ENCODE measurements at regions not wholly inside any gene's neighbourhood (a gene's known extent, or its start where the extent isn't known, plus 50 kb on each side); places are given as distances from the start of the nearest gene placed in this dataset.

DNA sequence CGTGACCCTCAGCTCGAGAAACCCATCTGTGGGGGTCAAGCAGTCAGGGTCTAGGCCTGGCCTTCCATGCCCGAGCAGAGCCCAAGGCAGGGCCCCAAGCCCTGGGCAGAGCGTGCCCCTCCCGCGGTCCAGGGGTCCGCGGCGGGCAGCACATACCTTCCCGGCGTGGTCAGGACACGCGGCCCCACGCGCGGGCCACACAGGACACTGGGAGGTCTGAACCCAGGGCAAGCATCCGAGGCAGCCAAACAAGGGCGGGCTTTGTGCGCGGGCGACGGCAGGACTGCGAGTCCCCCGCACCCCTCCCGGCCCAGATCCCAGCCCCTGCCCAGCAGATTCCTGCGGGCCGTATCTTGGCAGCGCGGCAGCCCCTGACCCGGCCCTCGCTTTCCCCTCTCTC lies 61.6 kb upstream of the ACAN start:
- H3K27me3 ChIP-seq (ENCODE audit: control insufficient read depth in 5 of 5, insufficient read depth in 4 of 5, low read length in 5 of 5) = peaks cover 0 to 14% (median 9%) of the 10 kb centered on the region in 5 donors
- peaks cover 0 to 4% (median 3%) of the 10 kb centered on the region in 5 donors for H3K9me3 ChIP-seq (ENCODE audit: control insufficient read depth in 5 of 5, low read length in 5 of 5)
- H3K27ac ChIP-seq (ENCODE audit: low read depth, low read length) = no peak overlapping the region

DNA sequence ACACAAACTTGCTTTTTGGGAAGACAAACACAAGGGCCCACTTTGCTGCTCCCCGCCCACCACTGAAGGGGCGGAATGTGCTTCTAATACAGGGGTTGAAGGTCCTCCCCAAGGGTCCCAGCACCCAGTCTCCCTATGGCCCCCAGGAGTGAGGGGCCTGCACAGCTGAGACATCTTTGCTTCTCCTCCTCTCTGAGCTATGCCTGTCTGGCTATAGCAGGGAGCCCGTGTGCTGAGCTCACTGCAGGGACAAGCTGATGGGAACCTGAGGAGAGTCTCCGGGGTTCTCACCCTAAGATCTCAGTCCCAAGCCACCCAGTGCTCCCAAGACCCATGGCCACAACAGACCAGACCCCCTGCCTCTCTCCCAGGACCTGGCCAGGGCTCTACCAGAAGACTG lies 61.1 kb upstream of the ACAN start:
- H3K9ac ChIP-seq (ENCODE audit: low read length in 5 of 5) = no peak overlapping the region
- peaks cover 0 to 4% (median 3%) of the 10 kb centered on the region in 5 donors for H3K9me3 ChIP-seq (ENCODE audit: control insufficient read depth in 5 of 5, low read length in 5 of 5)
- no peak overlapping the region for H3K4me3 ChIP-seq (ENCODE audit: low read depth in 1 of 5, low read length in 5 of 5)
- H3K27ac ChIP-seq (ENCODE audit: low read depth, low read length) = no peak overlapping the region
- no peaks in the 10 kb centered on the region for H3K4me1 ChIP-seq (ENCODE audit: control insufficient read depth in 5 of 5, insufficient read depth in 5 of 5, low read length in 5 of 5)
- H3K36me3 ChIP-seq (ENCODE audit: control insufficient read depth in 5 of 5, insufficient read depth in 5 of 5, low read length in 5 of 5) = no peaks in the 10 kb centered on the region
- peaks cover 0 to 14% (median 9%) of the 10 kb centered on the region in 5 donors for H3K27me3 ChIP-seq (ENCODE audit: control insufficient read depth in 5 of 5, insufficient read depth in 4 of 5, low read length in 5 of 5)

More for the DNA sequence above, 61.6 kb upstream of the ACAN start:
- no peak overlapping the region for H3K9ac ChIP-seq (ENCODE audit: low read length in 5 of 5)
- no peak overlapping the region for H3K4me3 ChIP-seq (ENCODE audit: low read depth in 1 of 5, low read length in 5 of 5)
- no peaks in the 10 kb centered on the region for H3K4me1 ChIP-seq (ENCODE audit: control insufficient read depth in 5 of 5, insufficient read depth in 5 of 5, low read length in 5 of 5)
- H3K36me3 ChIP-seq (ENCODE audit: control insufficient read depth in 5 of 5, insufficient read depth in 5 of 5, low read length in 5 of 5) = no peaks in the 10 kb centered on the region

DNA sequence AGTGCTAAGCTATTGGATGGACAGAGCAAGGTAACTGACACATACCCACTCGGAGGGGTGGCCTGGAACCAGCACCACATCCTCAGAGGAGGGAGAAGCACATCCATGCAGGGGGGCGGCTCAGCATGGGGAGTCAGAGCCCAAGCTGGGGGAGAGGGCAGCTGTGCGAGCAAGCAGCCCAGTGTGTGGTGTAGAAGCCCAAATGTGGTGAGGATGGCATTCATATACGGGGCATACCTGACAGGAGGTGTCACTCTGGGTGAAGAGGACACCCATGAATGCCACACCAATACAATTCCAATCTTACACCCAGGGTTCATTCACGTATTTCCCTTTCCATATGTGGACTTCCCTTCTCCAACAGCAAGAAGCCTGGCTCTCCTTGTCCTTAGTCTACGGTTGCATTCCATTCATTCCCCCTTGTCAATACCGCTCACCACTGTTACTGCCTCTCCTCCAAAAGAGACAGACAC lies 58.7 kb upstream of the ACAN start:
- Histone ChIP-seq H3K36me3 (ENCODE audit: control insufficient read depth in 5 of 5, insufficient read depth in 5 of 5, low read length in 5 of 5) (no peaks in the 10 kb centered on the region), H3K4me1 (ENCODE audit: control insufficient read depth in 5 of 5, insufficient read depth in 5 of 5, low read length in 5 of 5) (peaks cover 0 to 13% (median 0%) of the 10 kb centered on the region in 5 donors), H3K27me3 (ENCODE audit: control insufficient read depth in 5 of 5, insufficient read depth in 4 of 5, low read length in 5 of 5) (peaks cover 0 to 14% (median 9%) of the 10 kb centered on the region in 5 donors), H3K27ac (ENCODE audit: low read depth, low read length) (no peak overlapping the region), H3K4me3 (ENCODE audit: low read depth in 1 of 5, low read length in 5 of 5) (no peak overlapping the region), H3K9ac (ENCODE audit: low read length in 5 of 5) (no peak overlapping the region), H3K9me3 (ENCODE audit: control insufficient read depth in 5 of 5, low read length in 5 of 5) (no peaks in the 10 kb centered on the region)

DNA sequence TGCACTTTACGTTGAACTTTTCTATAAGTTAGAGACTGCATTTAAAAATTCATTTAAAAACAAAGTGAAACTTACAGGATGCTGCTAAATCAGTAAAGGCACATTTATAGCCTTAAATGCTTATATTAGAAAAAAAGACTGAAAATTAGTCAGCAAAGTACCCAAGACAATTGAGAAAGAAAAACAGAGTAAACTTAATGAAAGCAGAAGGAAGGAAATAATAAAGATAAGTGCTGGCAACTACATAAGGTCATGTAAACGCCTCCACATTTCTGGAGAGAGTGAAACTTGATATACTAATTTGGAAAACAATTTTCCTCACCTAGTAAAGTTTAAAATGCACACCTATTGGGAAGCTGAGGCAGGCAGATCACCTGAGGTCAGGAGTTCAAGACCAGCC lies 58.2 kb upstream of the ACAN start:
- Histone ChIP-seq H3K27ac (ENCODE audit: low read depth, low read length) (no peak overlapping the region), H3K4me1 (ENCODE audit: control insufficient read depth in 5 of 5, insufficient read depth in 5 of 5, low read length in 5 of 5) (peaks cover 0 to 14% (median 0%) of the 10 kb centered on the region in 5 donors), H3K9me3 (ENCODE audit: control insufficient read depth in 5 of 5, low read length in 5 of 5) (no peaks in the 10 kb centered on the region), H3K27me3 (ENCODE audit: control insufficient read depth in 5 of 5, insufficient read depth in 4 of 5, low read length in 5 of 5) (peaks cover 0 to 13% (median 9%) of the 10 kb centered on the region in 5 donors), H3K4me3 (ENCODE audit: low read depth in 1 of 5, low read length in 5 of 5) (no peak overlapping the region), H3K9ac (ENCODE audit: low read length in 5 of 5) (no peak overlapping the region), H3K36me3 (ENCODE audit: control insufficient read depth in 5 of 5, insufficient read depth in 5 of 5, low read length in 5 of 5) (no peaks in the 10 kb centered on the region)

DNA sequence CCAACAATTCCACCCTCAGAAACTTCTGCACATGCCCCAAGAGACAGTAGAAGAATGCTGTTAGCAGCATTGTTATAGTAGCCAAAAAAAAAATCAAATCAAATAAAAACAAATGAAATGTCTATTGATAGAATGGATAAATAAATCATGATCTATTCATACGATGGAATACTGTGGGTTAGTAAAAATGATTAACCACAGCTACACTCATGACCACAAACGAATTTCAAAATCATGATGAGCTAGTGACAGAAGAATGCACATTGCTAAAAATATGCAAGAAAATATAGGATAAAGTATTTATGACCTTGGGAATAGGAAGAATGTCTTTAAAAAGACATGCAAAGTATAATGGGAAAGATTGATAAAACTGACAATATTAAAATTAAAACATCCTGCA lies 57.5 kb upstream of the ACAN start:
- H3K4me3 ChIP-seq (ENCODE audit: low read depth in 1 of 5, low read length in 5 of 5) = no peak overlapping the region
- H3K4me1 ChIP-seq (ENCODE audit: control insufficient read depth in 5 of 5, insufficient read depth in 5 of 5, low read length in 5 of 5) = peaks cover 0 to 14% (median 0%) of the 10 kb centered on the region in 5 donors
- no peaks in the 10 kb centered on the region for H3K9me3 ChIP-seq (ENCODE audit: control insufficient read depth in 5 of 5, low read length in 5 of 5)
- H3K36me3 ChIP-seq (ENCODE audit: control insufficient read depth in 5 of 5, insufficient read depth in 5 of 5, low read length in 5 of 5) = no peaks in the 10 kb centered on the region
- no peak overlapping the region for H3K27ac ChIP-seq (ENCODE audit: low read depth, low read length)
- H3K27me3 ChIP-seq (ENCODE audit: control insufficient read depth in 5 of 5, insufficient read depth in 4 of 5, low read length in 5 of 5) = peaks cover 0 to 10% (median 9%) of the 10 kb centered on the region in 5 donors
- no peak overlapping the region for H3K9ac ChIP-seq (ENCODE audit: low read length in 5 of 5)

DNA sequence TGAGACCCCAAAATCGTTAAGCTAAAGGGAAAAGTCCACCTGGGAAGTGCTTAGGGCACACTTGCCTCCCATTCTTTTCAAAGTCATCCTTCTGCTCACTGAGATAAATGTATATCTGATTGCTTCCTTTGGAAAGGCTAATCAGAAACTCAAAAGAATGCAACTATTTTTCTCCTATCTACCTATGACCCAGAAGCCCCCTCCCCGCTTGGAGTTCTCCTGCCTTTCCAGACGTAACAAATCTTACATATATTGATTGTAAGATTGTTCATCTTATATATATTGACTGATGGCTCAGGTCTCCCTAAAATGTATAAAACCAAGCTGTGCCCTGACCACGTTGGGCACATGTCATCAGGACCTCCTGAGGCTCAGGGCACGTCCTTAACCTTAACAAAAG lies 56.8 kb upstream of the ACAN start:
- Histone ChIP-seq H3K9ac (ENCODE audit: low read length in 5 of 5) (no peak overlapping the region), H3K27ac (ENCODE audit: low read depth, low read length) (no peak overlapping the region), H3K36me3 (ENCODE audit: control insufficient read depth in 5 of 5, insufficient read depth in 5 of 5, low read length in 5 of 5) (no peaks in the 10 kb centered on the region), H3K4me3 (ENCODE audit: low read depth in 1 of 5, low read length in 5 of 5) (no peak overlapping the region), H3K9me3 (ENCODE audit: control insufficient read depth in 5 of 5, low read length in 5 of 5) (no peaks in the 10 kb centered on the region), H3K27me3 (ENCODE audit: control insufficient read depth in 5 of 5, insufficient read depth in 4 of 5, low read length in 5 of 5) (peaks cover 0 to 5% (median 4%) of the 10 kb centered on the region in 5 donors), H3K4me1 (ENCODE audit: control insufficient read depth in 5 of 5, insufficient read depth in 5 of 5, low read length in 5 of 5) (peaks cover 0 to 17% (median 0%) of the 10 kb centered on the region in 5 donors)

DNA sequence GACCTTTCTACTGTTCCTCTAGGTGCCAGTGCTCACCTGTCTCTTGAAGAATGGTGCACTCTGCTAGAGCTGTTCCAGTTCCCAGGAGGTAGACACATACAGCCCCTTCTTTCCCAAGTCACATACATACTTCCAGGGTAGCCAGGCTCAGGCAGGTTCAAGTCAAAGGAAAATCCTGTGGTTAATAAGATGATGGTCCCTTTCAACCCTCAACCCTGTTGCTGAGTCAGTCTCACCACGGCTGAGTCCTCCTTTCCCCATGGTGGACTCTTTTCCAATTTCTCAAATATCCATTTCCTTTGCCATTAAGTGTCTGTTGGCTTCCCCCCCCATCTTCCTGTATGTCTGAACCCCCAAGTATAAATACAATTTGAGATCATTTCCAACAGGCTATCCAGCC lies 56.1 kb upstream of the ACAN start:
- H3K36me3 ChIP-seq (ENCODE audit: control insufficient read depth in 5 of 5, insufficient read depth in 5 of 5, low read length in 5 of 5) = no peaks in the 10 kb centered on the region
- H3K27ac ChIP-seq (ENCODE audit: low read depth, low read length) = no peak overlapping the region
- H3K9ac ChIP-seq (ENCODE audit: low read length in 5 of 5) = no peak overlapping the region
- H3K4me1 ChIP-seq (ENCODE audit: control insufficient read depth in 5 of 5, insufficient read depth in 5 of 5, low read length in 5 of 5) = peaks cover 0 to 17% (median 0%) of the 10 kb centered on the region in 5 donors
- no peaks in the 10 kb centered on the region for H3K9me3 ChIP-seq (ENCODE audit: control insufficient read depth in 5 of 5, low read length in 5 of 5)
- peaks cover 0 to 4% (median 0%) of the 10 kb centered on the region in 5 donors for H3K27me3 ChIP-seq (ENCODE audit: control insufficient read depth in 5 of 5, insufficient read depth in 4 of 5, low read length in 5 of 5)
- H3K4me3 ChIP-seq (ENCODE audit: low read depth in 1 of 5, low read length in 5 of 5) = no peak overlapping the region

DNA sequence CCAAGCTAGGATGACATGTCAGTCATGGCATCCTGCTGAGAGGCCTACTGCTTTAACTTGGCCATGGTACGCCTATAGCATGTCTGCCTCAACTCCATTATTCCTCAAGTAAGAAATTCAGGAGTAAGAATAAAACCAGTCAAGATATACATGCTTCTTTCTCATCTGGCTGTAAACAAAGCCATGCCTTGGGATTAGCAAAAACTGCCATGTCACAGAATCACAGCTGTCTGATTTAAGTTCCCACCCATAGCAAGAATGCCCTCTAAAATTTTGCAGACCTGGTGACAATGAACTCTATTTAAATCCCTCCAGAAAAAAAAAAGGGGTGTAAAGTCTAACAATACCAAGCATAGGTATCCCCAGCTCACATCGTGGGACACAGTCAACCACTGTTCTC lies 55.6 kb upstream of the ACAN start:
- peaks cover 0 to 4% (median 0%) of the 10 kb centered on the region in 5 donors for H3K27me3 ChIP-seq (ENCODE audit: control insufficient read depth in 5 of 5, insufficient read depth in 4 of 5, low read length in 5 of 5)
- no peak overlapping the region for H3K27ac ChIP-seq (ENCODE audit: low read depth, low read length)
- H3K4me1 ChIP-seq (ENCODE audit: control insufficient read depth in 5 of 5, insufficient read depth in 5 of 5, low read length in 5 of 5) = peaks cover 0 to 17% (median 0%) of the 10 kb centered on the region in 5 donors
- no peaks in the 10 kb centered on the region for H3K36me3 ChIP-seq (ENCODE audit: control insufficient read depth in 5 of 5, insufficient read depth in 5 of 5, low read length in 5 of 5)
- no peak overlapping the region for H3K4me3 ChIP-seq (ENCODE audit: low read depth in 1 of 5, low read length in 5 of 5)
- H3K9me3 ChIP-seq (ENCODE audit: control insufficient read depth in 5 of 5, low read length in 5 of 5) = no peaks in the 10 kb centered on the region
- no peak overlapping the region for H3K9ac ChIP-seq (ENCODE audit: low read length in 5 of 5)

DNA sequence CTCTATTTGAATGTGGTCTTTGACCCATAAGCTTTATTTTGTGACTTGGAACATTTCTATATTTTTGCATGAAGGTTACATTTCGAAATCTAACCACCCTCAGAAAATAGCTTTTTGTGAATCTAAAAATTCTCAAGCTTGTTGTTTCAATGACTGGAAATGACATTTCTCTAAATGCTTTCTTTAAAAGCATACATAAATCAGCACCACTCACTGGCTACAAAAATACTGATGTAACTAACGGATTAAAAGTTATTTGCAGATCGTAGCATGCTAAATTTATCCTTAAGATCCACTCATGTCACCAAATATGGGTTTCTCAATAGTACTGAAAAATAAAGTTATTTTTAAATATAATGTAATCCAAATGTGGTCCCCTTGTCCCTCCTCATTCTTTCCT lies 55.2 kb upstream of the ACAN start:
- Histone ChIP-seq H3K9me3 (ENCODE audit: control insufficient read depth in 5 of 5, low read length in 5 of 5) (no peaks in the 10 kb centered on the region), H3K9ac (ENCODE audit: low read length in 5 of 5) (no peak overlapping the region), H3K27me3 (ENCODE audit: control insufficient read depth in 5 of 5, insufficient read depth in 4 of 5, low read length in 5 of 5) (peaks cover 0 to 4% (median 0%) of the 10 kb centered on the region in 5 donors), H3K27ac (ENCODE audit: low read depth, low read length) (no peak overlapping the region), H3K4me1 (ENCODE audit: control insufficient read depth in 5 of 5, insufficient read depth in 5 of 5, low read length in 5 of 5) (peaks cover 0 to 17% (median 0%) of the 10 kb centered on the region in 5 donors), H3K4me3 (ENCODE audit: low read depth in 1 of 5, low read length in 5 of 5) (no peak overlapping the region), H3K36me3 (ENCODE audit: control insufficient read depth in 5 of 5, insufficient read depth in 5 of 5, low read length in 5 of 5) (no peaks in the 10 kb centered on the region)

DNA sequence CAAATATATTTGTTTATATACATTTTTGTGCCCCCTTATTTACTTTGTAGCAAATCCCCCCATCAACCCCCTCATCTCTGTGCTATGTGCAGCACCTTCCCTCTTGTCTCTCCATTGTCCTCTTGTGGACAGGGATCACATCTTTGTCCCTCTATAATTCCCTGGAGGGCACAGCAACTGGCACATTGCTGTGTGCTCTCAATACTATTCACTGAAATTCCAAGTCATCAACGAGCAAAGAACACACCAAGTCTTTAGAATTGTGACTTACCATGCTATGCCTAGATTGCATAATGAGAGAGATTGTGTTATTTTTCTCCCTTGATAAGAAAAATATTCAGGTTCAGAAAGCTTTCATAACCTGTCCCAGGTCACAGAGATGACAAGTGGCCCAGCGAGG lies 54.6 kb upstream of the ACAN start:
- Histone ChIP-seq H3K27me3 (ENCODE audit: control insufficient read depth in 5 of 5, insufficient read depth in 4 of 5, low read length in 5 of 5) (peaks cover 0 to 4% (median 0%) of the 10 kb centered on the region in 5 donors), H3K4me3 (ENCODE audit: low read depth in 1 of 5, low read length in 5 of 5) (no peak overlapping the region), H3K4me1 (ENCODE audit: control insufficient read depth in 5 of 5, insufficient read depth in 5 of 5, low read length in 5 of 5) (peaks cover 0 to 17% (median 0%) of the 10 kb centered on the region in 5 donors), H3K27ac (ENCODE audit: low read depth, low read length) (no peak overlapping the region), H3K9me3 (ENCODE audit: control insufficient read depth in 5 of 5, low read length in 5 of 5) (no peaks in the 10 kb centered on the region), H3K36me3 (ENCODE audit: control insufficient read depth in 5 of 5, insufficient read depth in 5 of 5, low read length in 5 of 5) (no peaks in the 10 kb centered on the region), H3K9ac (ENCODE audit: low read length in 5 of 5) (no peak overlapping the region)
